K562 (cell line): ENCODE measurements at regions not wholly inside any gene's neighbourhood (a gene's known extent, or its start where the extent isn't known, plus 50 kb on each side); places are given as distances from the start of the nearest gene placed in this dataset.

Experiments
- CCNT2 ChIP-seq: IDR thresholded peaks from 2 replicates; pipeline ENCODE4 v1.6.1; 2011; ENCODE audit warnings: borderline replicate concordance, low read depth, mild to moderate bottlenecking, moderate library complexity, mixed read lengths, low read length; ENCODE audit not compliant: insufficient read length; ENCODE audit errors: extremely low read depth
- COPS2 ChIP-seq: fragments of 450-650 bp; conservative IDR thresholded peaks from 2 replicates; pipeline ENCODE4 v1.6.1; 2016; ENCODE audit warnings: mild to moderate bottlenecking, moderate library complexity
- DACH1 ChIP-seq: fragments of 450-650 bp; IDR thresholded peaks from 2 replicates; pipeline ENCODE4 v1.6.1; 2018; ENCODE audit not compliant: partially characterized antibody
- DMBX1 ChIP-seq: fragments of 250-450 bp; sonication (Bioruptor Pico); IDR thresholded peaks from 2 replicates; pipeline ENCODE4 v1.8.0; 2022; ENCODE audit warnings: inconsistent platforms, mild to moderate bottlenecking, moderate library complexity, borderline replicate concordance
- HNRNPK ChIP-seq: fragments of 200-400 bp; formaldehyde crosslinking; IDR thresholded peaks from one replicate; pipeline ENCODE4 v1.6.1; 2018; ENCODE audit warnings: mild to moderate bottlenecking, low read depth, low read length; ENCODE audit not compliant: poor library complexity, severe bottlenecking
- JUND ChIP-seq, 2 experiments: IDR thresholded peaks; 2 replicates in 1 of 2; 3 replicates in 1 of 2; pipeline ENCODE4 v1.6.1; 2011; ENCODE audit warnings: borderline replicate concordance in 2 of 2, low read depth in 2 of 2, low read length in 2 of 2, improper control_type of control experiment in 1 of 2, missing biosample characterization in 1 of 2, missing genetic modification characterization in 1 of 2, missing genetic modification reagents in 1 of 2
- MYBL2 ChIP-seq, 2 experiments: fragments of 450-650 bp in 1 of 2; sonication (generic) in 1 of 2; formaldehyde crosslinking in 1 of 2; IDR thresholded peaks; 2 replicates each; pipeline versions ENCODE4 v1.6.1 to v1.8.1; 2017 to 2022; ENCODE audit warnings: borderline replicate concordance in 1 of 2, inconsistent platforms in 1 of 2, low read depth in 1 of 2, mild to moderate bottlenecking in 1 of 2, missing genetic modification reagents in 1 of 2, moderate library complexity in 1 of 2
- NFIC ChIP-seq: fragments of 450-650 bp; IDR thresholded peaks from 2 replicates; pipeline ENCODE4 v1.6.1; 2017; ENCODE audit warnings: mild to moderate bottlenecking, inconsistent platforms
- RBFOX2 ChIP-seq: fragments of 200-400 bp; formaldehyde crosslinking; IDR thresholded peaks from 2 replicates; pipeline ENCODE4 v1.6.1; 2017; ENCODE audit warnings: low read depth, mild to moderate bottlenecking, low read length, moderate library complexity
- ZNF695 ChIP-seq: fragments of 450-650 bp; formaldehyde crosslinking; IDR thresholded peaks from 2 replicates; pipeline ENCODE4 v1.4.0; 2020; ENCODE audit warnings: mild to moderate bottlenecking, moderate library complexity
- TF ChIP-seq, protein P1 (sequence below), 2 experiments: fragments of 450-650 bp in 1 of 2; sonication (generic) in 1 of 2; formaldehyde crosslinking in 1 of 2; IDR thresholded peaks; 2 replicates each; pipeline versions ENCODE4 v1.7.1 to v1.9.0; 2016 to 2022; ENCODE audit warnings: inconsistent platforms in 1 of 2, mild to moderate bottlenecking in 1 of 2, missing genetic modification reagents in 1 of 2
- TF ChIP-seq, protein P2 (sequence below): fragments of 450-650 bp; formaldehyde crosslinking; IDR thresholded peaks from 2 replicates; pipeline ENCODE4 v1.4.0; 2022; ENCODE audit warnings: mild to moderate bottlenecking, moderate library complexity
- TF ChIP-seq, protein P3 (sequence below): fragments of 450-650 bp; formaldehyde crosslinking; conservative IDR thresholded peaks from 2 replicates; pipeline ENCODE4 v1.4.0; 2022; ENCODE audit warnings: mild to moderate bottlenecking, missing genetic modification characterization
- TF ChIP-seq, protein P4 (sequence below): fragments of 250-450 bp; sonication (Bioruptor Pico); IDR thresholded peaks from 2 replicates; pipeline ENCODE4 v1.8.0; 2022; ENCODE audit warnings: moderate library complexity, mild to moderate bottlenecking, inconsistent platforms

DNA sequence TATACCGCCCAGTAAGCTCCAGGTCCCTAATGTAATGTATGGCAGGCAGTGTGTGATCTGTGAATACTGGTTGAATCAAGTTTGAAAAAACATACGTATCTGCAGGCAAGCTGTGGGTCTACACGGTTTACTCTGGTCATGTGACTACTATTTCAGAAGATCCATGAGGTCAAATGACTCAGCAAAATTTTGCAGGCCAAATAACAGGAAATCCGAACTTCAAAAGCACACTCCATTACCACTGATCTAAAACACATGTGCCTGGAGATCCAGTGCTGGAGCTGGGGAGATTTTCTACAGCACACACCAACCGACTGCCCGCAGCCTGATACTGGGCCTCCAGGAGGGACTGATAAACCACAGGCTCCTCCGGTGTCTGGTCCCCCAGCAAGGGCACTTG, 64.5 kb upstream of the SLC44A3 start (continued):
- no peak for TF ChIP-seq ZNF695 (CRISPR knock-in tag)
- TF ChIP-seq COPS2 = no peak
- TF ChIP-seq, protein P1, sequence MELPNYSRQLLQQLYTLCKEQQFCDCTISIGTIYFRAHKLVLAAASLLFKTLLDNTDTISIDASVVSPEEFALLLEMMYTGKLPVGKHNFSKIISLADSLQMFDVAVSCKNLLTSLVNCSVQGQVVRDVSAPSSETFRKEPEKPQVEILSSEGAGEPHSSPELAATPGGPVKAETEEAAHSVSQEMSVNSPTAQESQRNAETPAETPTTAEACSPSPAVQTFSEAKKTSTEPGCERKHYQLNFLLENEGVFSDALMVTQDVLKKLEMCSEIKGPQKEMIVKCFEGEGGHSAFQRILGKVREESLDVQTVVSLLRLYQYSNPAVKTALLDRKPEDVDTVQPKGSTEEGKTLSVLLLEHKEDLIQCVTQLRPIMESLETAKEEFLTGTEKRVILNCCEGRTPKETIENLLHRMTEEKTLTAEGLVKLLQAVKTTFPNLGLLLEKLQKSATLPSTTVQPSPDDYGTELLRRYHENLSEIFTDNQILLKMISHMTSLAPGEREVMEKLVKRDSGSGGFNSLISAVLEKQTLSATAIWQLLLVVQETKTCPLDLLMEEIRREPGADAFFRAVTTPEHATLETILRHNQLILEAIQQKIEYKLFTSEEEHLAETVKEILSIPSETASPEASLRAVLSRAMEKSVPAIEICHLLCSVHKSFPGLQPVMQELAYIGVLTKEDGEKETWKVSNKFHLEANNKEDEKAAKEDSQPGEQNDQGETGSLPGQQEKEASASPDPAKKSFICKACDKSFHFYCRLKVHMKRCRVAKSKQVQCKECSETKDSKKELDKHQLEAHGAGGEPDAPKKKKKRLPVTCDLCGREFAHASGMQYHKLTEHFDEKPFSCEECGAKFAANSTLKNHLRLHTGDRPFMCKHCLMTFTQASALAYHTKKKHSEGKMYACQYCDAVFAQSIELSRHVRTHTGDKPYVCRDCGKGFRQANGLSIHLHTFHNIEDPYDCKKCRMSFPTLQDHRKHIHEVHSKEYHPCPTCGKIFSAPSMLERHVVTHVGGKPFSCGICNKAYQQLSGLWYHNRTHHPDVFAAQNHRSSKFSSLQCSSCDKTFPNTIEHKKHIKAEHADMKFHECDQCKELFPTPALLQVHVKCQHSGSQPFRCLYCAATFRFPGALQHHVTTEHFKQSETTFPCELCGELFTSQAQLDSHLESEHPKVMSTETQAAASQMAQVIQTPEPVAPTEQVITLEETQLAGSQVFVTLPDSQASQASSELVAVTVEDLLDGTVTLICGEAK (IDR thresholded peaks at IDR 0.05) = no peak
- TF ChIP-seq, protein P1 (CRISPR knock-in tag; IDR thresholded peaks at IDR 0.05) = no peak
- TF ChIP-seq, protein P2, sequence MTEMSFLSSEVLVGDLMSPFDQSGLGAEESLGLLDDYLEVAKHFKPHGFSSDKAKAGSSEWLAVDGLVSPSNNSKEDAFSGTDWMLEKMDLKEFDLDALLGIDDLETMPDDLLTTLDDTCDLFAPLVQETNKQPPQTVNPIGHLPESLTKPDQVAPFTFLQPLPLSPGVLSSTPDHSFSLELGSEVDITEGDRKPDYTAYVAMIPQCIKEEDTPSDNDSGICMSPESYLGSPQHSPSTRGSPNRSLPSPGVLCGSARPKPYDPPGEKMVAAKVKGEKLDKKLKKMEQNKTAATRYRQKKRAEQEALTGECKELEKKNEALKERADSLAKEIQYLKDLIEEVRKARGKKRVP = no peak
- no peak for TF ChIP-seq HNRNPK
- TF ChIP-seq, protein P3, sequence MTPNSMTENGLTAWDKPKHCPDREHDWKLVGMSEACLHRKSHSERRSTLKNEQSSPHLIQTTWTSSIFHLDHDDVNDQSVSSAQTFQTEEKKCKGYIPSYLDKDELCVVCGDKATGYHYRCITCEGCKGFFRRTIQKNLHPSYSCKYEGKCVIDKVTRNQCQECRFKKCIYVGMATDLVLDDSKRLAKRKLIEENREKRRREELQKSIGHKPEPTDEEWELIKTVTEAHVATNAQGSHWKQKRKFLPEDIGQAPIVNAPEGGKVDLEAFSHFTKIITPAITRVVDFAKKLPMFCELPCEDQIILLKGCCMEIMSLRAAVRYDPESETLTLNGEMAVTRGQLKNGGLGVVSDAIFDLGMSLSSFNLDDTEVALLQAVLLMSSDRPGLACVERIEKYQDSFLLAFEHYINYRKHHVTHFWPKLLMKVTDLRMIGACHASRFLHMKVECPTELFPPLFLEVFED (CRISPR knock-in tag) = no peak
- no peak for TF ChIP-seq JUND (IDR thresholded peaks at IDR 0.05; ENCODE audit: borderline replicate concordance, low read depth, low read length)
- no peak; the same call in 2 of the 3 replicates for TF ChIP-seq JUND (tag; IDR thresholded peaks at IDR 0.05; ENCODE audit: borderline replicate concordance, low read depth, low read length)
- TF ChIP-seq MYBL2 (IDR thresholded peaks at IDR 0.05; ENCODE audit: low read depth) = no peak
- TF ChIP-seq MYBL2 (CRISPR knock-in tag; IDR thresholded peaks at IDR 0.05; ENCODE audit: borderline replicate concordance) = no peak
- peak; percentile 53; the same call in 1 of the 2 replicates for TF ChIP-seq DMBX1 (CRISPR knock-in tag)
- TF ChIP-seq RBFOX2 = no peak
- TF ChIP-seq, protein P4, sequence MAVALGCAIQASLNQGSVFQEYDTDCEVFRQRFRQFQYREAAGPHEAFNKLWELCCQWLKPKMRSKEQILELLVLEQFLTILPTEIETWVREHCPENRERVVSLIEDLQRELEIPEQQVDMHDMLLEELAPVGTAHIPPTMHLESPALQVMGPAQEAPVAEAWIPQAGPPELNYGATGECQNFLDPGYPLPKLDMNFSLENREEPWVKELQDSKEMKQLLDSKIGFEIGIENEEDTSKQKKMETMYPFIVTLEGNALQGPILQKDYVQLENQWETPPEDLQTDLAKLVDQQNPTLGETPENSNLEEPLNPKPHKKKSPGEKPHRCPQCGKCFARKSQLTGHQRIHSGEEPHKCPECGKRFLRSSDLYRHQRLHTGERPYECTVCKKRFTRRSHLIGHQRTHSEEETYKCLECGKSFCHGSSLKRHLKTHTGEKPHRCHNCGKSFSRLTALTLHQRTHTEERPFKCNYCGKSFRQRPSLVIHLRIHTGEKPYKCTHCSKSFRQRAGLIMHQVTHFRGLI (CRISPR knock-in tag) = no peak
- TF ChIP-seq NFIC = no peak
- no peak for TF ChIP-seq CCNT2
- no peak for TF ChIP-seq DACH1
